CD4-positive, alpha-beta T cell (primary cell): ENCODE measurements at regions not wholly inside any gene's neighbourhood (a gene's known extent, or its start where the extent isn't known, plus 50 kb on each side); places are given as distances from the start of the nearest gene placed in this dataset.

Experiments used
- ATAC-seq: fragments of 200-7000 bp; cut with Tn5 transposase; one replicate; pipeline ENCODE4 v1.10.0; 2022; ENCODE audit warnings: mild to moderate bottlenecking; ENCODE audit not compliant: poor library complexity
- CTCF ChIA-PET: fragments of 350-600 bp; sonication (Branson Sonifier 250); formaldehyde crosslinking; loops from one replicate; lab custom pipeline; 2021; ENCODE audit warnings: antibody characterized with exemption, inconsistent platforms; lab: Charles Lee
- POLR2A ChIA-PET: fragments of 350-600 bp; sonication (Branson Sonifier 250); formaldehyde crosslinking; loops from one replicate; lab custom pipeline; 2021; ENCODE audit warnings: antibody characterized with exemption, inconsistent platforms; lab: Charles Lee
- DNase-seq, 14 experiments: peaks; one replicate each; pipeline ENCODE4 v3.0.0-alpha.2; 2013 to 2020; ENCODE audit warnings: mixed read lengths in 2 of 14
- H3K27ac ChIP-seq, 2 donors: one replicate each; pipeline versions ENCODE4 v1.5.1 to v1.7.0; 2013; ENCODE audit warnings: low read length in 2 of 2, low read depth in 1 of 2, mild to moderate bottlenecking in 1 of 2
- H3K27me3 ChIP-seq, 2 experiments: 1 replicate in 1 of 2; 2 replicates in 1 of 2; pipeline versions ENCODE4 v1.6.1 to v1.7.0; 2013; ENCODE audit warnings: low read length in 2 of 2, control low read depth in 1 of 2, mild to moderate bottlenecking in 1 of 2, moderate library complexity in 1 of 2; ENCODE audit not compliant: insufficient read depth in 2 of 2, control insufficient read depth in 1 of 2
- H3K36me3 ChIP-seq: one replicate; pipeline ENCODE4 v1.6.1; 2013; ENCODE audit warnings: low read length, control low read depth; ENCODE audit not compliant: insufficient read depth
- H3K4me1 ChIP-seq: one replicate; pipeline ENCODE4 v1.6.1; 2013; ENCODE audit warnings: low read length, control low read depth; ENCODE audit not compliant: insufficient read depth
- H3K4me3 ChIP-seq: one replicate; pipeline ENCODE4 v1.5.1; 2013; ENCODE audit warnings: mild to moderate bottlenecking, low read length, moderate library complexity
- H3K9me3 ChIP-seq, 2 experiments: 1 replicate in 1 of 2; 2 replicates in 1 of 2; pipeline versions ENCODE4 v1.6.1 to v1.7.0; 2013; ENCODE audit warnings: low read length in 2 of 2, mild to moderate bottlenecking in 2 of 2, control low read depth in 1 of 2, moderate library complexity in 1 of 2; ENCODE audit not compliant: control insufficient read depth in 1 of 2, insufficient read depth in 1 of 2
- H3K27ac Mint-ChIP-seq: one replicate; pipeline ENCODE4 v1.8.0; 2020; ENCODE audit warnings: mixed read lengths
- H3K27me3 Mint-ChIP-seq: one replicate; pipeline ENCODE4 v1.8.0; 2021; ENCODE audit warnings: mixed read lengths
- H3K36me3 Mint-ChIP-seq: one replicate; pipeline ENCODE4 v1.8.0; 2021; ENCODE audit warnings: low read depth, mixed read lengths
- H3K4me1 Mint-ChIP-seq: one replicate; pipeline ENCODE4 v1.8.0; 2021; ENCODE audit warnings: low read depth, mixed read lengths
- H3K4me3 Mint-ChIP-seq: one replicate; pipeline ENCODE4 v1.8.0; 2020; ENCODE audit warnings: mild to moderate bottlenecking, mixed read lengths
- H3K9me3 Mint-ChIP-seq: one replicate; pipeline ENCODE4 v1.8.0; 2020; ENCODE audit warnings: mixed read lengths
- intact Hi-C, 2 experiments: fragments of 100-400 bp; cut with DNase I in 1 of 2; cut with micrococcal nuclease in 1 of 2; formaldehyde crosslinking; loops; one replicate each; pipeline versions ENCODE4 v1.15.1 to v1.9.0; 2023 to 2025; cut with DNase I, micrococcal nuclease
- TF ChIP-seq, protein P1 (sequence below): fragments of 200-600 bp; IDR thresholded peaks from one replicate; pipeline ENCODE4 v1.8.0; 2022; ENCODE audit warnings: antibody characterized with exemption, mild to moderate bottlenecking

GRCh38 chr2:166627893-166628292 lies 133.8 kb upstream of the SCN7A start:
- Histone ChIP-seq H3K36me3 (no peaks in the 10 kb centered on the region), H3K4me1 (no peaks in the 10 kb centered on the region), H3K4me3 (no peak overlapping the region), H3K27me3 (no peaks in the 10 kb centered on the region), H3K27ac (no peak overlapping the region), H3K9me3 (peaks cover 0 to 7% of the 10 kb centered on the region in 2 experiments)
- POLR2A ChIA-PET = no interaction called here
- H3K4me3 Mint-ChIP-seq = no peak overlapping the region
- peaks cover 2% of the 10 kb centered on the region for H3K9me3 Mint-ChIP-seq
- peaks cover 4% of the 10 kb centered on the region for H3K27me3 Mint-ChIP-seq
- intact Hi-C loops = no loop called here
- TF ChIP-seq, protein P1, sequence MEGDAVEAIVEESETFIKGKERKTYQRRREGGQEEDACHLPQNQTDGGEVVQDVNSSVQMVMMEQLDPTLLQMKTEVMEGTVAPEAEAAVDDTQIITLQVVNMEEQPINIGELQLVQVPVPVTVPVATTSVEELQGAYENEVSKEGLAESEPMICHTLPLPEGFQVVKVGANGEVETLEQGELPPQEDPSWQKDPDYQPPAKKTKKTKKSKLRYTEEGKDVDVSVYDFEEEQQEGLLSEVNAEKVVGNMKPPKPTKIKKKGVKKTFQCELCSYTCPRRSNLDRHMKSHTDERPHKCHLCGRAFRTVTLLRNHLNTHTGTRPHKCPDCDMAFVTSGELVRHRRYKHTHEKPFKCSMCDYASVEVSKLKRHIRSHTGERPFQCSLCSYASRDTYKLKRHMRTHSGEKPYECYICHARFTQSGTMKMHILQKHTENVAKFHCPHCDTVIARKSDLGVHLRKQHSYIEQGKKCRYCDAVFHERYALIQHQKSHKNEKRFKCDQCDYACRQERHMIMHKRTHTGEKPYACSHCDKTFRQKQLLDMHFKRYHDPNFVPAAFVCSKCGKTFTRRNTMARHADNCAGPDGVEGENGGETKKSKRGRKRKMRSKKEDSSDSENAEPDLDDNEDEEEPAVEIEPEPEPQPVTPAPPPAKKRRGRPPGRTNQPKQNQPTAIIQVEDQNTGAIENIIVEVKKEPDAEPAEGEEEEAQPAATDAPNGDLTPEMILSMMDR = no peak
- no peaks in the 10 kb centered on the region for H3K36me3 Mint-ChIP-seq
- peaks cover 3% of the 10 kb centered on the region for H3K4me1 Mint-ChIP-seq
- no peak for DNase-seq
- ATAC-seq = no peak
- H3K27ac Mint-ChIP-seq = no peak overlapping the region
- CTCF ChIA-PET = no interaction called here

DNA sequence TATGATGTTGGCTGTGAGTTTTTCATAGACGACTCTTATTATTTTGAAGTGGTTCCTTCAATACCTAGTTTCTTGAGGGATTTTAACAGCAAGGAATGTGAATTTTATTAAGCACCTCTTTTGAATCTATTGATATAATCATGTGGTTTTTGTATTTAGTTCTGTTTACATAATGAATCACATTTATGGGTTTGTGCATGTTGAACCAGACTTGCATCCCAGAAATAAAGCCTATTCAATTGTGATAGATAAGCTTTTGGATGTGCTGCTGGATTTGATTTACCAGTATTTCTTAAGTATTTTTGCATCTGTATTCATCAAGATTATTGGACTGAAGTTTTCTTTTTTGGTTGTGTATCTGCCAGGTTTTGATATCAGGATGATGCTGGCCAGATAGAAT lies 131.6 kb upstream of the SCN7A start:
- no peak for ATAC-seq
- CTCF ChIA-PET = no interaction called here
- intact Hi-C loops = no loop called here

DNA sequence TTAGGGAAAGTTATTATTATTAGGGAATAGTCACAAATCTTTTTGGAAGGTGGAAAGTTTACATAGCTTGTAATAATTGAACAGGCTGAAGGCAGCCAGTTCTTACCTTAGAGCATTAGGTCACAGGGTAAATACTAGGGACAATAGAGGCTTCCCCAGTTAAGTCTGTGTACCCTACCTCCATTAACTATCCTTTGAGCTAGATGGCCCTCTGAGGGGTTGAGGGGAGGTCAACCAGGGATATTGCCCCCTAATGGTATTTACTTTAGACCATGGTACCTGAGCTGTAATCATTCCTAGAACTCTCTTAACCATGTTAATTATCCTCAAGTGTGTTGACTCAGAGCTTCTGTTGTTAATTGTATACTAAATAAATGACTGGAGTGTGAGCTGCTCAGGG lies 120.5 kb upstream of the SCN7A start:
- no peaks in the 10 kb centered on the region for H3K27me3 Mint-ChIP-seq
- peaks cover 0 to 10% of the 10 kb centered on the region in 2 experiments for H3K9me3 ChIP-seq
- ChIA-PET POLR2A (no interaction called here), CTCF (no interaction called here)
- H3K27ac ChIP-seq = no peak overlapping the region
- H3K4me1 ChIP-seq = no peaks in the 10 kb centered on the region
- no peak overlapping the region for H3K27ac Mint-ChIP-seq
- DNase-seq = no peak
- H3K9me3 Mint-ChIP-seq = no peaks in the 10 kb centered on the region
- H3K36me3 ChIP-seq = no peaks in the 10 kb centered on the region
- no peaks in the 10 kb centered on the region for H3K27me3 ChIP-seq
- H3K36me3 Mint-ChIP-seq = no peaks in the 10 kb centered on the region
- H3K4me3 Mint-ChIP-seq = no peak overlapping the region
- no peak overlapping the region for H3K4me3 ChIP-seq
- intact Hi-C loops = no loop called here
- TF ChIP-seq, protein P1 = no peak
- ATAC-seq = no peak
- peaks cover 6% of the 10 kb centered on the region for H3K4me1 Mint-ChIP-seq

More for the DNA sequence above, 131.6 kb upstream of the SCN7A start:
- Mint-ChIP-seq H3K4me1 (peaks cover 10% of the 10 kb centered on the region), H3K27ac (no peak overlapping the region), H3K4me3 (no peak overlapping the region), H3K9me3 (peaks cover 2% of the 10 kb centered on the region), H3K36me3 (no peaks in the 10 kb centered on the region), H3K27me3 (no peaks in the 10 kb centered on the region)
- H3K4me3 ChIP-seq = no peak overlapping the region
- DNase-seq = no peak
- H3K9me3 ChIP-seq = peaks cover 0 to 7% of the 10 kb centered on the region in 2 experiments
- TF ChIP-seq, protein P1 = no peak
- H3K36me3 ChIP-seq = no peaks in the 10 kb centered on the region
- no peaks in the 10 kb centered on the region for H3K4me1 ChIP-seq
- POLR2A ChIA-PET = no interaction called here
- no peaks in the 10 kb centered on the region for H3K27me3 ChIP-seq
- H3K27ac ChIP-seq = no peak overlapping the region
